Neural crest cell (in vitro differentiated cells): ENCODE measurements at regions not wholly inside any gene's neighbourhood (a gene's known extent, or its start where the extent isn't known, plus 50 kb on each side); places are given as distances from the start of the nearest gene placed in this dataset.

ENCODE experiments used
- DNase-seq: peaks from one replicate; pipeline ENCODE4 v3.0.0; 2021; ENCODE audit warnings: low read depth, mixed read lengths, low spot score
- H3K27ac Mint-ChIP-seq: one replicate; pipeline ENCODE4 v1.8.0; 2021; ENCODE audit warnings: mild to moderate bottlenecking, mixed read lengths; ENCODE audit not compliant: unreplicated experiment
- H3K27me3 Mint-ChIP-seq: 2 replicates; pipeline ENCODE4 v1.8.0; 2021; ENCODE audit warnings: low read depth, mild to moderate bottlenecking, mixed read lengths
- H3K36me3 Mint-ChIP-seq: 2 replicates; pipeline ENCODE4 v1.8.0; 2021; ENCODE audit warnings: low read depth, mild to moderate bottlenecking, mixed read lengths
- H3K4me1 Mint-ChIP-seq: 2 replicates; pipeline ENCODE4 v1.8.0; 2021; ENCODE audit warnings: mixed read lengths
- H3K4me3 Mint-ChIP-seq: one replicate; pipeline ENCODE4 v1.8.0; 2021; ENCODE audit warnings: mild to moderate bottlenecking, mixed read lengths
- H3K9me3 Mint-ChIP-seq: 2 replicates; pipeline ENCODE4 v1.8.0; 2021; ENCODE audit warnings: mixed read lengths
- TF ChIP-seq, protein P1 (sequence below): fragments of 200-600 bp; sonication (generic); conservative IDR thresholded peaks from 2 replicates; pipeline ENCODE4 v1.5.0; 2021; ENCODE audit warnings: antibody characterized with exemption, mild to moderate bottlenecking

DNA sequence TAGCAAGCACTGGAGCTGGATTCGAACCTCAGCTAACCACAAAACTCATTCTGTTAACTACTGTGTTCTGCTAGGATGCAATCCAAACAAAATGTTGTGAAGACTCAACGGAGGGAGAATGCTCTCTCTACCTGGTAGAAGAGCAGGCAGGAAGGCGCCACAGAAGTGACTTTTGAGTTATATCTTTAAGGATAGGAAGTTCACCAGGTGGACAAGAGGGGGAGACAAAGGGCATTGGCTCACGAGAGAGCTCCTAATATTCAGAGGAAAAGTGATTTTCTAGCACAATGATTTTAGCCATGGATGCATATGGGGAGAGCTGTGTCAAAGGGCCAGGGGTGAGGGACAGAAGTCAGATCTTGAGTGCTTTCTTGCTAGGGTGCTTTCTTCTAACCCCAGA, 108.4 kb upstream of the MAFB start:
- peaks cover 16% of the 10 kb centered on the region for H3K27me3 Mint-ChIP-seq
- no peak overlapping the region for H3K4me3 Mint-ChIP-seq
- H3K36me3 Mint-ChIP-seq, result no peaks in the 10 kb centered on the region
- TF ChIP-seq, protein P1, sequence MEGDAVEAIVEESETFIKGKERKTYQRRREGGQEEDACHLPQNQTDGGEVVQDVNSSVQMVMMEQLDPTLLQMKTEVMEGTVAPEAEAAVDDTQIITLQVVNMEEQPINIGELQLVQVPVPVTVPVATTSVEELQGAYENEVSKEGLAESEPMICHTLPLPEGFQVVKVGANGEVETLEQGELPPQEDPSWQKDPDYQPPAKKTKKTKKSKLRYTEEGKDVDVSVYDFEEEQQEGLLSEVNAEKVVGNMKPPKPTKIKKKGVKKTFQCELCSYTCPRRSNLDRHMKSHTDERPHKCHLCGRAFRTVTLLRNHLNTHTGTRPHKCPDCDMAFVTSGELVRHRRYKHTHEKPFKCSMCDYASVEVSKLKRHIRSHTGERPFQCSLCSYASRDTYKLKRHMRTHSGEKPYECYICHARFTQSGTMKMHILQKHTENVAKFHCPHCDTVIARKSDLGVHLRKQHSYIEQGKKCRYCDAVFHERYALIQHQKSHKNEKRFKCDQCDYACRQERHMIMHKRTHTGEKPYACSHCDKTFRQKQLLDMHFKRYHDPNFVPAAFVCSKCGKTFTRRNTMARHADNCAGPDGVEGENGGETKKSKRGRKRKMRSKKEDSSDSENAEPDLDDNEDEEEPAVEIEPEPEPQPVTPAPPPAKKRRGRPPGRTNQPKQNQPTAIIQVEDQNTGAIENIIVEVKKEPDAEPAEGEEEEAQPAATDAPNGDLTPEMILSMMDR, result peak; percentile 54
- no peaks in the 10 kb centered on the region for H3K4me1 Mint-ChIP-seq
- no peak for DNase-seq
- H3K9me3 Mint-ChIP-seq, result no peaks in the 10 kb centered on the region
- no peak overlapping the region for H3K27ac Mint-ChIP-seq

GRCh38 chr20:40798066-40798465, 109.0 kb upstream of the MAFB start:
- Mint-ChIP-seq H3K27ac (no peak overlapping the region), H3K4me1 (no peaks in the 10 kb centered on the region), H3K27me3 (peaks cover 22% of the 10 kb centered on the region), H3K4me3 (no peak overlapping the region), H3K9me3 (no peaks in the 10 kb centered on the region), H3K36me3 (no peaks in the 10 kb centered on the region)
- no peak for DNase-seq
- TF ChIP-seq, protein P1, result no peak

- Mint-ChIP-seq H3K4me1 (peaks cover 5% of the 10 kb centered on the region), H3K27me3 (peaks cover 30% of the 10 kb centered on the region), H3K27ac (no peak overlapping the region), H3K36me3 (no peaks in the 10 kb centered on the region), H3K4me3 (no peak overlapping the region), H3K9me3 (no peaks in the 10 kb centered on the region)
- TF ChIP-seq, protein P1, result no peak
- no peak for DNase-seq
Measured at GRCh38 chr20:40802886-40803285, 113.8 kb upstream of the MAFB start.

DNA sequence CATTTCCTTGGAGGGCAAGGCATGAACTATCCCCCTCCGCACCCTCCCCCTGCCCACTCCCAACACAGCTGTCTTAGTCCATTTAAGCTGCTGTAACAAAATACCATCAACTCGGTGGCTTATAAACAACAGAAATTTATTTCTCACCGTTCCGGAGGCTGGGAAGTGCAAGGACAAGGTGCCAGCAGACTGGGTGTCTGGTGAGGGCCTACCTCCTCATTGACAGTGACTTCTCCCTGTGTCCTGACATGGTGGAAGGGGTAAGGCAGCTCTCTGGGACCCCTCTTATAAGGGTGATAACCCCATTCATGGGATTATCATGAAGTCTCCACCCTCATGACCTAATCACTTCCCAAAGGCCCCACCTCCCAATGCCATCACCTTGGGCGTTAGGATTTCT, 114.3 kb upstream of the MAFB start:
- Mint-ChIP-seq H3K9me3 (no peaks in the 10 kb centered on the region), H3K36me3 (no peaks in the 10 kb centered on the region), H3K27ac (no peak overlapping the region), H3K27me3 (peaks cover 30% of the 10 kb centered on the region), H3K4me3 (no peak overlapping the region), H3K4me1 (peaks cover 5% of the 10 kb centered on the region)
- no peak for DNase-seq
- TF ChIP-seq, protein P1, result no peak

- no peak for DNase-seq
- no peak overlapping the region for H3K4me3 Mint-ChIP-seq
- TF ChIP-seq, protein P1, result no peak
- H3K9me3 Mint-ChIP-seq, result no peaks in the 10 kb centered on the region
- H3K27me3 Mint-ChIP-seq, result peaks cover 30% of the 10 kb centered on the region
- no peaks in the 10 kb centered on the region for H3K36me3 Mint-ChIP-seq
- H3K4me1 Mint-ChIP-seq, result peaks cover 5% of the 10 kb centered on the region
- H3K27ac Mint-ChIP-seq, result no peak overlapping the region
Measured at GRCh38 chr20:40805592-40805991, 116.6 kb upstream of the MAFB start.
